ENCODE measurements at regions not wholly inside any gene's neighbourhood (a gene's known extent, or its start where the extent isn't known, plus 50 kb on each side); places are given as distances from the start of the nearest gene placed in this dataset.
"Not testable (repeated sequence)": the region's sequence is repeated elsewhere in the genome, so short reads cannot be mapped to it uniquely, and the experiment has no call there.

GRCh38 chr13:37472266-37472665, 126.3 kb downstream of the POSTN start:
- not testable (repeated sequence) for TF ChIP-seq CTCF (IDR thresholded peaks at IDR 0.05); ZFX (IDR thresholded peaks at IDR 0.05; ENCODE audit: borderline replicate concordance)
